GM10847 (cell line): ENCODE measurements at regions not wholly inside any gene's neighbourhood (a gene's known extent, or its start where the extent isn't known, plus 50 kb on each side); places are given as distances from the start of the nearest gene placed in this dataset.

Source experiments
- POLR2A ChIP-seq: IDR thresholded peaks from 2 replicates; pipeline ENCODE4 v1.6.1; 2011; ENCODE audit not compliant: insufficient read length; ENCODE audit errors: extremely low read depth

- no peak for TF ChIP-seq POLR2A
These were observed 88.4 kb upstream of the JARID2 start for GRCh38 chr6:15157479-15157878.

- no peak for TF ChIP-seq POLR2A
These were observed 86.8 kb upstream of the JARID2 start for GRCh38 chr6:15158821-15159619.

- no peak for TF ChIP-seq POLR2A
These were observed 85.1 kb upstream of the JARID2 start for GRCh38 chr6:15160812-15161211.

GRCh38 chr6:15166121-15166520, 79.7 kb upstream of the JARID2 start:
- TF ChIP-seq POLR2A: no peak

GRCh38 chr6:15170126-15170525, 75.7 kb upstream of the JARID2 start:
- no peak for TF ChIP-seq POLR2A

- no peak for TF ChIP-seq POLR2A
These were observed 74.8 kb upstream of the JARID2 start for GRCh38 chr6:15171026-15171425.

GRCh38 chr6:15176816-15177370, 69.0 kb upstream of the JARID2 start:
- TF ChIP-seq POLR2A: no peak

GRCh38 chr6:15183979-15184378, 61.9 kb upstream of the JARID2 start:
- TF ChIP-seq POLR2A: no peak

GRCh38 chr6:15184441-15184861, 61.4 kb upstream of the JARID2 start:
- no peak for TF ChIP-seq POLR2A

- TF ChIP-seq POLR2A: no peak
These were observed 51.4 kb upstream of the JARID2 start for GRCh38 chr6:15194453-15194852.
